Activated naive CD8-positive, alpha-beta T cell treated with anti-CD3 and anti-CD28 coated beads for 36 hours (primary cell): ENCODE measurements at regions not wholly inside any gene's neighbourhood (a gene's known extent, or its start where the extent isn't known, plus 50 kb on each side); places are given as distances from the start of the nearest gene placed in this dataset.
"Not testable (repeated sequence)": the region's sequence is repeated elsewhere in the genome, so short reads cannot be mapped to it uniquely, and the experiment has no call there.

Experiments used
- DNase-seq: peaks from one replicate; pipeline ENCODE4 v3.0.0; 2021
- H3K27ac Mint-ChIP-seq: one replicate; pipeline ENCODE4 v1.8.0; 2022; ENCODE audit warnings: mild to moderate bottlenecking, moderate library complexity, mixed read lengths
- H3K27me3 Mint-ChIP-seq: one replicate; pipeline ENCODE4 v1.8.0; 2022; ENCODE audit warnings: mild to moderate bottlenecking, mixed read lengths
- H3K36me3 Mint-ChIP-seq: one replicate; pipeline ENCODE4 v1.8.0; 2021; ENCODE audit warnings: mild to moderate bottlenecking, mixed read lengths
- H3K4me1 Mint-ChIP-seq: one replicate; pipeline ENCODE4 v1.8.0; 2021; ENCODE audit warnings: mixed read lengths
- H3K4me3 Mint-ChIP-seq: one replicate; pipeline ENCODE4 v1.8.0; 2022; ENCODE audit warnings: mild to moderate bottlenecking, moderate library complexity, mixed read lengths
- H3K9me3 Mint-ChIP-seq: one replicate; pipeline ENCODE4 v1.8.0; 2022; ENCODE audit warnings: mixed read lengths

GRCh38 chrX:107384397-107385105 is 64.9 kb upstream of the FRMPD3 start:
- no peak overlapping the region for H3K27ac Mint-ChIP-seq
- H3K4me3 Mint-ChIP-seq = no peak overlapping the region
- peaks cover 48% of the 10 kb centered on the region for H3K27me3 Mint-ChIP-seq
- no peaks in the 10 kb centered on the region for H3K9me3 Mint-ChIP-seq
- peaks cover 4% of the 10 kb centered on the region for H3K4me1 Mint-ChIP-seq
- DNase-seq = no peak
- no peaks in the 10 kb centered on the region for H3K36me3 Mint-ChIP-seq

DNA sequence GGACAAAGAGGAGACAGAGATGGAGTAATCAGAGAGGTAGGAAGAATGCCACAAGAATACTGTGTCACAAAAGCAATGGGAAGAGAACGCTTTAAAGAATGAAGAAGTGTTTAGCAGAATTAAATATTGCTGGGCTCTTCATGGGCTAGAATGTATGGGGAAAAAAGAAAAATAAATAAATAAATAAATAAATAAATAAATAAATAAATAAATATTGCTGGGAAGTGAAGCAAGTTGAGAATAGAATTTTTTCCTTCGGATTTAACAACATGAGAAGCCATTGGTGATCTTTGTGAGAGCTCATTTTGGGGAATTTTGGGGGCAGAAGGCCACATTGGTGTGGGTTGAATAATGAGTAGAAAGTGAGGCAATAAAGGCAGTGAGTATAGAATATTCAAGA is 59.7 kb upstream of the FRMPD3 start:
- Mint-ChIP-seq H3K27ac (no peak overlapping the region), H3K4me3 (no peak overlapping the region), H3K27me3 (peaks cover 31% of the 10 kb centered on the region), H3K9me3 (peaks cover 3% of the 10 kb centered on the region), H3K36me3 (no peaks in the 10 kb centered on the region), H3K4me1 (no peaks in the 10 kb centered on the region)
- no peak for DNase-seq

DNA sequence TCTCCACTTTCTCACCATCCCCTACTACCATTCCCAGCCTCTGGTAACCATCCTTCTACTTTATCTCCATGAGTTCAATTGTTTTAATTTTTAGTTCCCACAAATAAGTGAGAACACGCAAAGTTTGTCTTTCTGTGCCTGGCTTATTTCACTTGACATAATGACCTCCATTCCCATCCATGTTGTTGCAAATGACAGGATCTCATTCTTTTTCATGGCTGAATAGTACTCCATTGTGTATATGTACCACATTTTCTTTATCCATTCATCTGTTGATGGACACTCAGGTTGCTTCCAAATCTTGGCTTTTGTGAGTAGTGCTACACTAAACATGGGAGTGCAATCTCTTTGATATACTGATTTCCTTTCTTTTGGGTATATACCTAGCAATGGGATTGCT is 55.8 kb upstream of the FRMPD3 start:
- not testable (repeated sequence) for H3K36me3 Mint-ChIP-seq, H3K27ac Mint-ChIP-seq, H3K9me3 Mint-ChIP-seq, H3K4me1 Mint-ChIP-seq, H3K4me3 Mint-ChIP-seq, DNase-seq
- H3K27me3 Mint-ChIP-seq = peaks cover 21% of the 10 kb centered on the region

- Mint-ChIP-seq H3K4me3 (no peak overlapping the region), H3K27ac (no peak overlapping the region), H3K36me3 (no peaks in the 10 kb centered on the region), H3K4me1 (no peaks in the 10 kb centered on the region), H3K27me3 (peaks cover 17% of the 10 kb centered on the region), H3K9me3 (peaks cover 3% of the 10 kb centered on the region)
- DNase-seq = no peak
These were observed 53.2 kb upstream of the FRMPD3 start for GRCh38 chrX:107396235-107396634.

DNA sequence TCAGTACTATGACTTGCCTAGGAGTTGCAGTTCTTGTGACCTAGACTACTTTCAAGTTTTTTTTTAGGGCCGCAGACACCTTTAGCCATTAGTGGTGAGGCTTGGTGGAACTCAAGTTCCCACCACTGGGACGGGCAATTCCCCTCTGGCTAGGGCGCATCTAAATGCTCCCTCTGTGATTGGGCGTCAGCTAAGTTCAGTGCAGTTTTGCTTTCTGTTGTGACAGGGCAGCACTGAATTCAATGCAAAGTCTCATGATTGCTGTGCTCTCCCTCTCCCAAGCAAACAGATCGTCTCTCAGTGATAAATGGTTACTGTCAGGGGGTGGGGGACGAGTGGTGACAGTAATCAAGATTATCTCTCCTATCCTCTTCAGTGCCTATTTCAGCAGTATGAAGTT is 52.7 kb upstream of the FRMPD3 start:
- Mint-ChIP-seq H3K9me3 (peaks cover 3% of the 10 kb centered on the region), H3K4me3 (no peak overlapping the region), H3K27me3 (peaks cover 17% of the 10 kb centered on the region), H3K36me3 (no peaks in the 10 kb centered on the region), H3K4me1 (no peaks in the 10 kb centered on the region), H3K27ac (no peak overlapping the region)
- DNase-seq = no peak

DNA sequence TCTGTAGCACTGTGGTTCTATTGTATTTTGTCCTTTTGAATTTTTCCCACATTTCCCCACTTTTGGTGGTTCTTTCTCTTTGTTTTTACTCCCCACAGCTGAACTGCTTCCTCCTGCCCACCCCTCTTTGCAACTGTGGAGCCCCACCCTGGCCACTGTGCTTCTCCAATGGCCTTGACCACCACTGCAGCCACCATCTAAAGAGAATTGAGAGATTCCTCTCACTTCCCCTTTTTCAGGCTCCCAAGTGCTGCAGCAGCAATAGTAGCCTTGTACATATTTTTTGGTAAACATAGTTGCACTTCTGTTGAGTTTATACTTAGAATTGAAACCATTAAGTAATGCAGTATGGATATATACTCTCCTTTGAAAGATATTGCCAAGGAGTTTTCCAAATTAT is 51.3 kb upstream of the FRMPD3 start:
- DNase-seq = no peak
- Mint-ChIP-seq H3K9me3 (peaks cover 3% of the 10 kb centered on the region), H3K36me3 (no peaks in the 10 kb centered on the region), H3K4me3 (no peak overlapping the region), H3K4me1 (no peaks in the 10 kb centered on the region), H3K27ac (no peak overlapping the region), H3K27me3 (peaks cover 17% of the 10 kb centered on the region)
